Naive thymus-derived CD4-positive, alpha-beta T cell (primary cell): ENCODE measurements at regions not wholly inside any gene's neighbourhood (a gene's known extent, or its start where the extent isn't known, plus 50 kb on each side); places are given as distances from the start of the nearest gene placed in this dataset.

Experiments used
- ATAC-seq: fragments of 150-1000 bp; cut with Tn5 transposase; 2 replicates; pipeline ENCODE4 v1.10.0; 2021; ENCODE audit warnings: mild to moderate bottlenecking, moderate library complexity
- CTCF ChIA-PET: fragments of 350-600 bp; sonication (Branson Sonifier 250); formaldehyde crosslinking; loops from one replicate; lab custom pipeline; 2021; ENCODE audit warnings: antibody characterized with exemption; lab: Charles Lee
- POLR2A ChIA-PET: fragments of 350-600 bp; sonication (Branson Sonifier 250); formaldehyde crosslinking; loops from one replicate; lab custom pipeline; 2021; ENCODE audit warnings: antibody characterized with exemption, inconsistent platforms; lab: Charles Lee
- DNase-seq, 9 donors: peaks; one replicate each; pipeline versions ENCODE4 v3.0.0 to v3.0.0-alpha.2; 2020 to 2022; ENCODE audit warnings: mixed read lengths in 1 of 9
- H3K27ac ChIP-seq: one replicate; pipeline ENCODE4 v1.7.0; 2013; ENCODE audit warnings: mild to moderate bottlenecking, low read depth, low read length, moderate library complexity
- H3K27me3 ChIP-seq, 2 donors: one replicate each; pipeline ENCODE4 v1.7.0; 2013; ENCODE audit warnings: low read length in 2 of 2, mild to moderate bottlenecking in 2 of 2, moderate library complexity in 2 of 2; ENCODE audit not compliant: control insufficient read depth in 2 of 2, insufficient read depth in 2 of 2
- H3K36me3 ChIP-seq, 3 experiments: 1 replicate in 2 of 3; 2 replicates in 1 of 3; pipeline ENCODE4 v1.7.0; 2013; ENCODE audit warnings: low read length in 3 of 3, mild to moderate bottlenecking in 3 of 3, moderate library complexity in 1 of 3; ENCODE audit not compliant: insufficient read depth in 3 of 3, control insufficient read depth in 2 of 3
- H3K4me1 ChIP-seq, 2 donors: one replicate each; pipeline ENCODE4 v1.7.0; 2013; ENCODE audit warnings: low read length in 2 of 2, mild to moderate bottlenecking in 2 of 2, moderate library complexity in 1 of 2; ENCODE audit not compliant: control insufficient read depth in 2 of 2, insufficient read depth in 2 of 2
- H3K4me3 ChIP-seq: 2 replicates; pipeline ENCODE4 v1.7.0; 2013; ENCODE audit warnings: mild to moderate bottlenecking, low read length
- H3K9me3 ChIP-seq, 3 experiments: 1 replicate in 2 of 3; 2 replicates in 1 of 3; pipeline ENCODE4 v1.7.0; 2013; ENCODE audit warnings: low read length in 3 of 3; ENCODE audit not compliant: control insufficient read depth in 2 of 3
- H3K27ac Mint-ChIP-seq, 9 donors: one replicate each; pipeline ENCODE4 v1.8.0; 2020 to 2022; ENCODE audit warnings: mixed read lengths in 9 of 9, mild to moderate bottlenecking in 8 of 9, moderate library complexity in 5 of 9, inconsistent platforms in 2 of 9
- H3K27me3 Mint-ChIP-seq, 5 donors: one replicate each; pipeline ENCODE4 v1.8.0; 2021 to 2022; ENCODE audit warnings: mixed read lengths in 5 of 5, mild to moderate bottlenecking in 1 of 5
- H3K36me3 Mint-ChIP-seq, 5 donors: one replicate each; pipeline ENCODE4 v1.8.0; 2020 to 2022; ENCODE audit warnings: mixed read lengths in 5 of 5, mild to moderate bottlenecking in 3 of 5, inconsistent platforms in 1 of 5
- H3K4me1 Mint-ChIP-seq, 7 donors: one replicate each; pipeline ENCODE4 v1.8.0; 2020 to 2022; ENCODE audit warnings: mixed read lengths in 7 of 7, mild to moderate bottlenecking in 3 of 7, inconsistent platforms in 1 of 7
- H3K4me3 Mint-ChIP-seq, 10 donors: one replicate each; pipeline ENCODE4 v1.8.0; 2020 to 2022; ENCODE audit warnings: mild to moderate bottlenecking in 10 of 10, mixed read lengths in 10 of 10, moderate library complexity in 6 of 10, inconsistent platforms in 2 of 10
- H3K9me3 Mint-ChIP-seq, 11 donors: one replicate each; pipeline ENCODE4 v1.8.0; 2020 to 2022; ENCODE audit warnings: mixed read lengths in 11 of 11, mild to moderate bottlenecking in 4 of 11, inconsistent platforms in 1 of 11, moderate library complexity in 1 of 11
- intact Hi-C, 2 donors: fragments of 100-400 bp; cut with micrococcal nuclease; formaldehyde crosslinking; loops; one replicate each; pipeline ENCODE4 v1.15.1; 2023

DNA sequence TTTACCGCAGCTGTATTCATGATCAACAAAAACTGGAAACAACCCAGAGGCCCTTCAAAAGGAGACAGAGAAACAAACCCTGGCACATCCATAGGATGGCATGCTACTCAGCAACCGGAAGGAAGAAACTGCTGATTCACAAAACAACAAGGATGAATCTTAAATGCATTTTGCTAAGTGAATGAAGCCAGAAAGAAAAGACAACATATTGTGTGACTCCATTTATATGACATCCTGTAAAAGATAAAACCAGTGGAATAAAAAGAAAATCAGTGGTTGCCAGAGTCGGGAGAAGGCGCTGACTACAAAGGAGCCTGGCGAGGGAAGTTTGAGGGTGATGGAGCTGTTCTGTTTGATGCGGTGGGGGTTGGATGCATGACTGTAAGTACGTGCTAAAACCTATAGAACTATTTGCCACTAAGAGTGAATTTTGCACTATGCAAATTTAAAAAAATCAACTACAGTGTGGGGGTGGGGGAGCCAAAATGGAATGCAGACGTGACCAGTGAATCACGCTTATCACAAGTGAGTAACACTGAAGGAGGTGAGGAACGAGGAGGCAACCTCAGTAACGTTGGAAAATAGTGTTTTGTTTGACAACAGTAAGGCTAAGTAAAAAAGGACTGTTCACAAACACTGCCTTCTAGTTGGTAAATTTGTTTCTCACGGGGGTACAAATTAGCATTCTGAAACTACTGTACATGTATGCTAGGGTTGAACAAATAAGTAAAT is 108.9 kb downstream of the INHBB start:
- Mint-ChIP-seq H3K4me1 (no peaks in the 10 kb centered on the region), H3K27ac (no peak overlapping the region), H3K27me3 (peaks cover 9 to 23% (median 11%) of the 10 kb centered on the region in 5 donors), H3K9me3 (peaks cover 7 to 39% (median 10%) of the 10 kb centered on the region in 11 donors), H3K36me3 (peaks cover 0 to 17% (median 3%) of the 10 kb centered on the region in 5 donors), H3K4me3 (no peak overlapping the region)
- no peaks in the 10 kb centered on the region for H3K27me3 ChIP-seq
- H3K4me1 ChIP-seq, result no peaks in the 10 kb centered on the region
- no peaks in the 10 kb centered on the region for H3K36me3 ChIP-seq
- no peak overlapping the region for H3K27ac ChIP-seq
- DNase-seq (no peak), ATAC-seq (no peak)
- no peak overlapping the region for H3K4me3 ChIP-seq
- POLR2A ChIA-PET, result no interaction called here
- no peaks in the 10 kb centered on the region for H3K9me3 ChIP-seq
- CTCF ChIA-PET, result no interaction called here
- intact Hi-C loops, result no loop called here

DNA sequence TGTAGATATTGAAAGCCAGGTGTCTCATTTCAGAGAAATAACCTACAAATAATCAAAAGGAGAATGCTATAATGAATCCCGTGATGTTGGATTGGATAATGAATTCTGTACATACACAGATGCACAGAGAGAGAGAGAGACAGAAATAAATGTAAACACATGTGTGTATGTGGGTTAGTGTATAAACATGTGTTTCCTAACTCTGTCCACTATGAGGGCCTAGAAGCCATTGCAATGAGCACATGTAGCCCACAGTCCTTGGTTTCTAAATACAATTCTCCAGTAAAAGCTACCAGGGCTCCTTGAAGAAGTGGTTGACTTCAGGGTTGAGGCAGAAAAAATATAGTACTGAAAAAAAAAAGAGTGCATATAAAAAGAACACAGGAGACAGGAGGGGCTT is 109.5 kb downstream of the INHBB start:
- Mint-ChIP-seq H3K36me3 (peaks cover 0 to 17% (median 3%) of the 10 kb centered on the region in 5 donors), H3K27me3 (peaks cover 9 to 23% (median 11%) of the 10 kb centered on the region in 5 donors), H3K4me3 (no peak overlapping the region), H3K27ac (no peak overlapping the region), H3K9me3 (peaks cover 7 to 41% (median 10%) of the 10 kb centered on the region in 11 donors), H3K4me1 (no peaks in the 10 kb centered on the region)
- Histone ChIP-seq H3K4me1 (no peaks in the 10 kb centered on the region), H3K27me3 (no peaks in the 10 kb centered on the region), H3K4me3 (no peak overlapping the region), H3K9me3 (no peaks in the 10 kb centered on the region), H3K27ac (no peak overlapping the region), H3K36me3 (no peaks in the 10 kb centered on the region)
- POLR2A ChIA-PET, result no interaction called here
- intact Hi-C loops, result no loop called here
- CTCF ChIA-PET, result no interaction called here
- DNase-seq, result no peak
- ATAC-seq, result no peak

DNA sequence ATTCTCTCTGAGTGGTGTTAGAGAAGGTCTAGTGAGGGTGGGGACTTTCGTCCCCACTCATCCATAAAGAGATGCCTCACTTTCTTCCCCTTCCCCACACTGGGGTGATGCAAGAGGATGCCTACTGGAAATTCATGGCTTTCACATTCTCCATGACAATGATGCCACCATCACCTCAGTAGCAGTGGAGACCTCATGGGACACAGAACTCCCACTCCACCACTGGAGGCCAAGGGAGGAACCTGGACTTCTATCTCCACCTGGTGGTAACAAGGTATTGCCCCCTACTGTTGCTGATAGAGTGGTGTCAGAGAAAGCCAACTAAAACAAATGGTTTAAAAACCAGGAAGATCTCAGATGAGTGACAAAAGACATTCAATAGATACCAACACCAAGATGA is 110.9 kb downstream of the INHBB start:
- no peak overlapping the region for H3K4me3 ChIP-seq
- intact Hi-C loops, result no loop called here
- Mint-ChIP-seq H3K4me1 (no peaks in the 10 kb centered on the region), H3K27me3 (peaks cover 4 to 23% (median 5%) of the 10 kb centered on the region in 5 donors), H3K27ac (no peak overlapping the region), H3K9me3 (peaks cover 7 to 41% (median 10%) of the 10 kb centered on the region in 11 donors), H3K36me3 (peaks cover 0 to 17% (median 3%) of the 10 kb centered on the region in 5 donors), H3K4me3 (no peak overlapping the region)
- ChIA-PET POLR2A (no interaction called here), CTCF (no interaction called here)
- no peak overlapping the region for H3K27ac ChIP-seq
- DNase-seq, result no peak
- ATAC-seq, result no peak
- H3K27me3 ChIP-seq, result no peaks in the 10 kb centered on the region
- no peaks in the 10 kb centered on the region for H3K9me3 ChIP-seq
- no peaks in the 10 kb centered on the region for H3K36me3 ChIP-seq
- no peaks in the 10 kb centered on the region for H3K4me1 ChIP-seq

DNA sequence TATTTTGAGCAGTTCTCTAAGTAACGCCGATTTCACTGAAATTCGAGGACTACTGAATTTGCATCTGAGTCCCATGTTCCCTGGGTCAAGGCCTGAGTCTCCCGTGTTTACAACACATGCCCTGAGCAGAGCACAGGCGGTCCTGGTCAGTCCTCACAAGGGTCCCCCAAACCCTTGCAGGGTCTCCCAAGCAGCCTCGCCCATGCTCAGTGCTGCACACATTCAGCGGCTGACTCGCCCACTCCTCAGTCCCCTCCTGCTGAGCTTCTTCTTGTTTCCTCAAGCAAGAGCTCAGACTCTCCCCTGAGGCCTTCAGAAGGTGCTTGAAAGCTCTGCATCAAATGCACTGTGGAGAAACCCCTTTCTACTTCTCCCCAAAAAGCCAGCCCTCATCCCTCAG is 114.6 kb downstream of the INHBB start:
- H3K27me3 ChIP-seq, result no peaks in the 10 kb centered on the region
- ChIA-PET CTCF (no interaction called here), POLR2A (no interaction called here)
- Mint-ChIP-seq H3K27me3 (peaks cover 0 to 16% (median 6%) of the 10 kb centered on the region in 5 donors), H3K4me3 (no peak overlapping the region), H3K27ac (no peak overlapping the region), H3K9me3 (peaks cover 7 to 40% (median 10%) of the 10 kb centered on the region in 11 donors), H3K4me1 (no peaks in the 10 kb centered on the region), H3K36me3 (peaks cover 0 to 17% (median 3%) of the 10 kb centered on the region in 5 donors)
- ATAC-seq, result no peak
- no peaks in the 10 kb centered on the region for H3K9me3 ChIP-seq
- DNase-seq, result no peak
- no peaks in the 10 kb centered on the region for H3K4me1 ChIP-seq
- no peak overlapping the region for H3K4me3 ChIP-seq
- no peak overlapping the region for H3K27ac ChIP-seq
- intact Hi-C loops, result no loop called here
- H3K36me3 ChIP-seq, result no peaks in the 10 kb centered on the region

DNA sequence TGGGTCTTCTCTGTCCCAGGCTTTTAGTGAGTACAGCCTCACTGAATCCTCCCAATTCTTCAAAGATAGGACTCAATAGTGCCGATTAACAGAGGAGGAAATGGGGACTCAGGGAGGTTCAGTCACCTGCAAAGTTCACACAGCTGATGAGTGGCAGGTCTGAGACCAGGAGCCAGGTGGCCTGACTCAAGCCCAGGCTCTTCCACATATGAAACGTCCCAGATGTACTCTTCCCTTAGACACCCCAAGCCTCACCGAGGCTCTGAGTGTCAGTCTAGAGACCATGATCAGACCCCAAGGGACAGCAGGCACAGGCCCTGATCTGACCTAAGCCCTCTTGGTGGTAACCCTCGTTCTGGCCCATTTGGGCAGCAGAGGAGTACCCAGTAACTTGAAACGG is 115.2 kb downstream of the INHBB start:
- Histone ChIP-seq H3K4me3 (no peak overlapping the region), H3K4me1 (no peaks in the 10 kb centered on the region), H3K36me3 (no peaks in the 10 kb centered on the region), H3K27me3 (no peaks in the 10 kb centered on the region), H3K9me3 (no peaks in the 10 kb centered on the region), H3K27ac (no peak overlapping the region)
- no peak for ATAC-seq
- POLR2A ChIA-PET, result no interaction called here
- CTCF ChIA-PET, result no interaction called here
- Mint-ChIP-seq H3K27me3 (peaks cover 0 to 13% (median 6%) of the 10 kb centered on the region in 5 donors), H3K4me3 (no peak overlapping the region), H3K9me3 (peaks cover 7 to 36% (median 10%) of the 10 kb centered on the region in 11 donors), H3K36me3 (peaks cover 0 to 17% (median 3%) of the 10 kb centered on the region in 5 donors), H3K27ac (no peak overlapping the region), H3K4me1 (no peaks in the 10 kb centered on the region)
- DNase-seq, result no peak
- intact Hi-C loops, result no loop called here

DNA sequence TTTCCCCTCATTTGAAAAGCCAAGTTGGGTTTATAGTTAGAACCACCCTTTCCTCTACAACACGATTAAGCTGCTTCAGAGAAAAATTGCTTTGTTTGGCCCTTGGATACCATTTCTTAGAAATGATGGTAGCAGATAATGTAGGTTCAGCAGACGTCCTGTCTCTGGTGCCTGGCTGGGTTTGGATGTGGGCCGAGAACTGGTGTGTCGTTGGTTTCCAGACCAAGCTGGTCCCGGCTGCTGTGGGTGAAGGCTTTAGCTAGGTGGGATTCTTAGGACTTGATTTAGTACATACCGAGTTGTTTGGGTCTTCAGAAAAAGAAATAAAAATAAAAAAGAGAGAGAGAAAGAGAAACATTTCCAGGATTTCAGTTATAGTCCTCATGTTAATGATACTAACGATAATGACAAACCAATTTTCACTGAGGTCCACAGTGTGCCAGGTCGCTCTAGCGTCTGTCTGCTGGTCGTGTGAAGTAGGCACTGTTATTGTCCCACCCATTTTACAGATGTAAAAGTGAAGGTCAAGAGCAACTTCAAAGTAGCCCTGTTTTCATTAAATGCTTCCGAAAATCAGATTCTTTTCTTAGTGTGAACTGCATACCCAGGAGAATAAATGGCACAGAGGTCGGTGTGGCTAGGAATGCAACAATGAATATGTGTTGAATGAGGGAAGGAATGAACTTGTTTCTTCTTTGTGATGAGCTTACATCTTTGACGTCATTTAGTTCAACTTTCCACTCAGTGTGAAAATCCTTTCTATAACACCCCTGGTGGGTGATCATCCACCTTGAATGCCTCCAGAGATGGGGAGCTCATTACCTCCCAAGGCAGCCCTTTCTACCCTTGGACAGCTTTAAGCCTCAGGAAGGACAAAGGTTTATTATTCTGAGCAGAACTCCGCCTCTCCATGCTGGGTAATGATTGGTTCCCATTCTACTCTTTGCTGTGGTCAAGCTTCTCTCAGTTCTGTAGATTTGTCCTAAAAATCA is 115.9 kb downstream of the INHBB start:
- no peaks in the 10 kb centered on the region for H3K9me3 ChIP-seq
- CTCF ChIA-PET, result no interaction called here
- Mint-ChIP-seq H3K4me3 (no peak overlapping the region), H3K27ac (no peak overlapping the region), H3K9me3 (peaks cover 5 to 31% (median 10%) of the 10 kb centered on the region in 11 donors), H3K4me1 (no peaks in the 10 kb centered on the region), H3K27me3 (peaks cover 0 to 13% (median 11%) of the 10 kb centered on the region in 5 donors), H3K36me3 (peaks cover 0 to 16% (median 3%) of the 10 kb centered on the region in 5 donors)
- intact Hi-C loops, result no loop called here
- POLR2A ChIA-PET, result no interaction called here
- DNase-seq (no peak), ATAC-seq (no peak)
- no peak overlapping the region for H3K27ac ChIP-seq
- H3K4me3 ChIP-seq, result no peak overlapping the region
- H3K27me3 ChIP-seq, result no peaks in the 10 kb centered on the region
- no peaks in the 10 kb centered on the region for H3K4me1 ChIP-seq
- no peaks in the 10 kb centered on the region for H3K36me3 ChIP-seq
